ENCODE measurements at regions not wholly inside any gene's neighbourhood (a gene's known extent, or its start where the extent isn't known, plus 50 kb on each side); places are given as distances from the start of the nearest gene placed in this dataset.

DNA sequence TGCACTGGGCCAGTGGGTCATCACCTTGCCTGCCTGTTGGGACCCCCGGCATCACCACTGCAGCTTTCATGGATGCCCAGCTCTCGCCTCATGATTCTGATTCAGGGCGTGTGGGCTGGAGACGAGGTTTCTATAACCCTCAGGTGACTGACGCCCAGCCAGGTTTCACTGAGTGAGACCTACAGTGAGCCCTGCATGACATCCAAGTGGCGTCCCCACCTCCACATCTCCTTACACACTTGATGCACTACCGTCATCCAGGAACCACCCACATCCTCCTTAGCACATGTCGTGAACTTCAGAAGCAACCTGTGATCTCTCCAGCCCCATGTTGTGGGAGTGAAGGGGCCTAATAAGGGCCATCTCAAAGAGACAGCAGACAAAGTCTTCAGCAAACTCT lies 257.5 kb downstream of the CTTN start:
- H3K27me3 ChIP-seq (ENCODE audit: control insufficient read depth, insufficient read depth, low read length): peaks cover 2% of the 10 kb centered on the region; the same call in 1 of the 2 replicates
- H3K36me3 ChIP-seq (replicated peaks; ENCODE audit: control insufficient read depth, insufficient read depth, low read length): peaks cover 1% of the 10 kb centered on the region
- no peak overlapping the region for H3K4me3 ChIP-seq (ENCODE audit: insufficient read depth, low read depth, low read length)
- DNase-seq: no peak

- DNase-seq: peak; percentile 60
- H3K27me3 ChIP-seq (ENCODE audit: control insufficient read depth, insufficient read depth, low read length): peaks cover 2% of the 10 kb centered on the region; the same call in 1 of the 2 replicates
- H3K36me3 ChIP-seq (replicated peaks; ENCODE audit: control insufficient read depth, insufficient read depth, low read length): peaks cover 1% of the 10 kb centered on the region
- no peak overlapping the region for H3K4me3 ChIP-seq (ENCODE audit: insufficient read depth, low read depth, low read length)
Measured at GRCh38 chr11:70656252-70656651, 257.9 kb downstream of the CTTN start.

- Histone ChIP-seq H3K4me3 (ENCODE audit: insufficient read depth, low read depth, low read length) (no peak overlapping the region), H3K36me3 (replicated peaks; ENCODE audit: control insufficient read depth, insufficient read depth, low read length) (peaks cover 1% of the 10 kb centered on the region), H3K27me3 (ENCODE audit: control insufficient read depth, insufficient read depth, low read length) (peaks cover 5% of the 10 kb centered on the region; the same call in 1 of the 2 replicates)
- no peak for DNase-seq
Measured at GRCh38 chr11:70660059-70660888, 261.9 kb downstream of the CTTN start.

DNA sequence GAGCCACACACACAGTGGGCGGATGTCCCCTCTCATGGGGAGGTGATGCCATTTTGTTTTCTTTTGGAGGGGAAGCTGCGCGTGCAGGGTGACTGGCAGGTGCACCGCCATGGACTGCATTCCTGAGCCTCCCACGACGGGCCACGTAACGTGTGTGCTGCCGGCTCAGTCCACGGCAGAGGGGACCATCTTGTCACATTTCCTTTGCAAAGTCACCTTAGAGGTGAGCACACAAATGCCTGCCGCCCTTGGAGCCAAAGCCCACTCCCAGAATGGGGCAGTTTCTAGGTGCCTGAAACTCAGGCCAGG lies 262.5 kb downstream of the CTTN start:
- DNase-seq: no peak
- Histone ChIP-seq H3K36me3 (replicated peaks; ENCODE audit: control insufficient read depth, insufficient read depth, low read length) (peaks cover 1% of the 10 kb centered on the region), H3K4me3 (ENCODE audit: insufficient read depth, low read depth, low read length) (no peak overlapping the region; the same call in 1 of the 2 replicates), H3K27me3 (ENCODE audit: control insufficient read depth, insufficient read depth, low read length) (peaks cover 5% of the 10 kb centered on the region; the same call in 1 of the 2 replicates)

DNA sequence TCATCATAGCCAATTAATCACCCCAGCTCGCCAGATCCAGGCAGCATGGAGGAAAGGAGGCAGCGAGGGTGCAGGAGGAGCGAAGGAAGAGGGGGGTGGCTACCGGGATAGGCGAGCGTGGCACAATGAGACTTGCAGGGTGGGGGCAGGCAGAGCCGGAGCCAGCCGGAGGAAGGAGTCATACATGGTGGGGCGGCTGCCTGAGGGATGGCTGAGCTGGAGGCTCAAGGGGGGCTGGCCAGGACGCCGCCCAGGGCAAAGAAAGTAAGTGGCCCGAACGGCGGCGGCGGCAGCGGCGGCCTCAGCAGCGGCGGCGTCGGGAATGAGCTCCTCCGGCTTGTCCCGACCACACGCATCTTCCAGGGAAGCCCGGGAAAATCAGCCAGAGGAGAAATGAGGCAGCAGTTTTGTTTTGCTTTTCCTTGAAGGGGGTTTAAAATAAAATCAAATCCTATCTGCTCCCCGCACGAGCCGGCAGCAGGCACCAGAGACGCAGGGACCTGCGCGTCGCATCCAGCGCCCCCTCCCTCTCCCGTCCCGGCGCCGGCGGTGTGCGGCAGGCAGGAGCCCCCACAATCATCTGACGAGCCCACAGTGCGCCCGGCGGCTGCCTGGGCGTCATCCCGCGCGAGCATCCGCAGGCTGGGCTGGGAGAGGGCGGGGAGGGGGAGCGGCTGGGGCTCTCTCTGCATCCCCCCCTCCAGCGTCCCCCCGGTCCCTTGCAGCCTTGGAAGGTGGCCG lies 263.6 kb downstream of the CTTN start:
- peak; percentile 95 for DNase-seq
- H3K4me3 ChIP-seq (ENCODE audit: insufficient read depth, low read depth, low read length): peak overlapping the region; percentile 51
- H3K27me3 ChIP-seq (ENCODE audit: control insufficient read depth, insufficient read depth, low read length): peaks cover 5% of the 10 kb centered on the region; the same call in 1 of the 2 replicates
- peaks cover 1% of the 10 kb centered on the region for H3K36me3 ChIP-seq (replicated peaks; ENCODE audit: control insufficient read depth, insufficient read depth, low read length)

DNA sequence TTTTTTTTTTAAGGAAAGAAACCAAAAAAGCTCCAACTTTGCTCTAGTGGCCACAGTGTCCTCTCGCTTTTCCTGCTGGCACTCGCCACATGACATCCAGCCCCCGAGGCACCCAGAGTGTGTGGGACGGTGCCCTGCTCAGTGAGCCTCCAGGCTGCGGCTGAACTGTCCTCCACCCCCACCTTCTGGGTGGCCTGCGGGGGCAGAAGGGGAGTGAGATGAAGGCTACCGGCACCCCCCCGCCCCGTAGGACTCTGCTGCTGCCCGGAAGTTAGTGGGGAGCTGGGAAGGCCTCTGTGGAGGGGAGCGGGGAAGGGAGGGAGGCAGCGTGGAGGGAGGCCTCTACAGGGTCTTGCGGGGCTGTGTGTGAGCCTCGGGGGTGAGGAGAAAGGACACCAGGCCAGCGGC lies 264.4 kb downstream of the CTTN start:
- H3K36me3 ChIP-seq (replicated peaks; ENCODE audit: control insufficient read depth, insufficient read depth, low read length): peaks cover 1% of the 10 kb centered on the region
- H3K4me3 ChIP-seq (ENCODE audit: insufficient read depth, low read depth, low read length): peak overlapping the region; percentile 51; the same call in 1 of the 2 replicates
- peaks cover 5% of the 10 kb centered on the region; the same call in 1 of the 2 replicates for H3K27me3 ChIP-seq (ENCODE audit: control insufficient read depth, insufficient read depth, low read length)
- peak; percentile 81 for DNase-seq

GRCh38 chr11:70663815-70664214 lies 265.5 kb downstream of the CTTN start:
- H3K27me3 ChIP-seq (ENCODE audit: control insufficient read depth, insufficient read depth, low read length): peaks cover 5% of the 10 kb centered on the region; the same call in 1 of the 2 replicates
- DNase-seq: no peak
- H3K36me3 ChIP-seq (replicated peaks; ENCODE audit: control insufficient read depth, insufficient read depth, low read length): peaks cover 1% of the 10 kb centered on the region
- no peak overlapping the region for H3K4me3 ChIP-seq (ENCODE audit: insufficient read depth, low read depth, low read length)

GRCh38 chr11:70666311-70666710 lies 268.0 kb downstream of the CTTN start:
- DNase-seq: no peak
- peaks cover 4% of the 10 kb centered on the region; the same call in 1 of the 2 replicates for H3K27me3 ChIP-seq (ENCODE audit: control insufficient read depth, insufficient read depth, low read length)
- no peaks in the 10 kb centered on the region for H3K36me3 ChIP-seq (replicated peaks; ENCODE audit: control insufficient read depth, insufficient read depth, low read length)
- H3K4me3 ChIP-seq (ENCODE audit: insufficient read depth, low read depth, low read length): no peak overlapping the region

- no peaks in the 10 kb centered on the region for H3K27me3 ChIP-seq (ENCODE audit: control insufficient read depth, insufficient read depth, low read length)
- H3K36me3 ChIP-seq (replicated peaks; ENCODE audit: control insufficient read depth, insufficient read depth, low read length): no peaks in the 10 kb centered on the region
- no peak overlapping the region for H3K4me3 ChIP-seq (ENCODE audit: insufficient read depth, low read depth, low read length)
- no peak for DNase-seq
Measured at GRCh38 chr11:70667767-70668166, 269.4 kb downstream of the CTTN start.

- Histone ChIP-seq H3K27me3 (ENCODE audit: control insufficient read depth, insufficient read depth, low read length) (no peaks in the 10 kb centered on the region), H3K4me3 (ENCODE audit: insufficient read depth, low read depth, low read length) (no peak overlapping the region), H3K36me3 (replicated peaks; ENCODE audit: control insufficient read depth, insufficient read depth, low read length) (no peaks in the 10 kb centered on the region)
- no peak for DNase-seq
Measured at GRCh38 chr11:70668204-70669202, 270.2 kb downstream of the CTTN start.

GRCh38 chr11:70669281-70669680 lies 271.0 kb downstream of the CTTN start:
- no peaks in the 10 kb centered on the region for H3K27me3 ChIP-seq (ENCODE audit: control insufficient read depth, insufficient read depth, low read length)
- DNase-seq: no peak
- H3K36me3 ChIP-seq (replicated peaks; ENCODE audit: control insufficient read depth, insufficient read depth, low read length): no peaks in the 10 kb centered on the region

DNA sequence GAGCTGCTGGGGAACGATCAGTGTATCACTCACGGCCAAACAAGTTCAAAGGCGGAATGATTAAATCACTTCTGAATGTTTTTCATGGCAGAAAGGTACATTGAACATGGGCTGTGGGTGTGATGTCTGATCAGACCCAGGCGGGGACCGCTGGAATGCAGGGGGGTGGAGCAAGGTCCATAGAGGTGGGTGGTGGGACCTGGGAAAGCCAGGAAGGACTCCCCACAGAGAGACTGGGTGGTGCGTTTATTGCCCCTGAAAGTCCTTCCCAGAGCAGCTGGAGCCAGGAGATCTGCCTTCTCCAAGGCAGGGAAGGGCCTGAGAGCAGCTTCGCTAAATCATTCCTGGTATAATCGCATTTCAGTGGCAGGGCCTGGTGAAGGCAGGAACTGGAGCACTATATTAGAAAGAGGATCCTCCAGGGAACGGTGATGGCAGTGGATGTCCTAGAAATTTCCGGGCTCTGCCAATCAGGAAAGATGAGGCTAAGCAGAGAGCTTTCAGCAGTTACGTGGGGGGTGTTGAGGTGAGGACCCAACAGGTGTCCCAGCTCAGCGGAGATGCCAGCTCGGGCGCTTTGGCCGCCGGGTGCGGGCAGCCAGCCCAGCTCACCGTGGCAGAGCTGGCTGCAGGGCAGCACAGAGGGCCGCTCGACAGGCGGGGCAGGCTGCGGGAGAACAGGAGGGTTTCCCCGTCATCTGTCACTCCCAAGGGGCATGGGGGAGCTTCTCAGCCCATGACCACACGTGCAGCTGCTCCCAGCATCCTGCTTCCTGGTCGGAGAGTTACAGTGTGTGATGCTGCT lies 271.7 kb downstream of the CTTN start:
- H3K27me3 ChIP-seq (ENCODE audit: control insufficient read depth, insufficient read depth, low read length): no peaks in the 10 kb centered on the region
- H3K36me3 ChIP-seq (replicated peaks; ENCODE audit: control insufficient read depth, insufficient read depth, low read length): no peaks in the 10 kb centered on the region
- peak; percentile 76 for DNase-seq
- no peak overlapping the region for H3K4me3 ChIP-seq (ENCODE audit: insufficient read depth, low read depth, low read length)

More at GRCh38 chr11:70669281-70669680, 271.0 kb downstream of the CTTN start:
- no peak overlapping the region for H3K4me3 ChIP-seq (ENCODE audit: insufficient read depth, low read depth, low read length)

GRCh38 chr11:70670676-70671034 lies 272.3 kb downstream of the CTTN start:
- no peaks in the 10 kb centered on the region for H3K36me3 ChIP-seq (replicated peaks; ENCODE audit: control insufficient read depth, insufficient read depth, low read length)
- H3K27me3 ChIP-seq (ENCODE audit: control insufficient read depth, insufficient read depth, low read length): no peaks in the 10 kb centered on the region
- no peak for DNase-seq
- H3K4me3 ChIP-seq (ENCODE audit: insufficient read depth, low read depth, low read length): no peak overlapping the region

All from H7 (cell line).